GM23248 (cell line): ENCODE measurements at regions not wholly inside any gene's neighbourhood (a gene's known extent, or its start where the extent isn't known, plus 50 kb on each side); places are given as distances from the start of the nearest gene placed in this dataset.

ENCODE experiments used
- EZH2 ChIP-seq: fragments of 200-600 bp; sonication (generic); IDR thresholded peaks from 2 replicates; pipeline ENCODE4 v1.6.1; 2018; ENCODE audit warnings: antibody characterized with exemption, mild to moderate bottlenecking; ENCODE audit not compliant: insufficient read depth, poor library complexity, severe bottlenecking
- EZH2phosphoT487 ChIP-seq: fragments of 200-600 bp; sonication (generic); IDR thresholded peaks from 2 replicates; pipeline ENCODE4 v1.6.1; 2018; ENCODE audit warnings: antibody characterized with exemption, moderate library complexity, mild to moderate bottlenecking, low read depth; ENCODE audit not compliant: insufficient read depth

- TF ChIP-seq EZH2 (no peak), EZH2phosphoT487 (no peak)
These were observed 735.9 kb downstream of the NCAM2 start for GRCh38 chr21:21734088-21734487.
